ENCODE measurements at regions not wholly inside any gene's neighbourhood (a gene's known extent, or its start where the extent isn't known, plus 50 kb on each side); places are given as distances from the start of the nearest gene placed in this dataset.

- TF ChIP-seq TAF1 (IDR thresholded peaks at IDR 0.05; ENCODE audit: low read depth) (no peak), FOXM1 (IDR thresholded peaks at IDR 0.05; ENCODE audit: borderline replicate concordance, low read depth) (no peak), USF1 (IDR thresholded peaks at IDR 0.05) (no peak), ZBTB7A (IDR thresholded peaks at IDR 0.05; ENCODE audit: low read depth) (no peak), CEBPB (IDR thresholded peaks at IDR 0.05) (no peak), EGR1 (IDR thresholded peaks at IDR 0.05) (no peak), NFIC (IDR thresholded peaks at IDR 0.05) (no peak), YY1 (IDR thresholded peaks at IDR 0.05; ENCODE audit: low read depth) (no peak), MAX (IDR thresholded peaks at IDR 0.05) (no peak), REST (IDR thresholded peaks at IDR 0.05; ENCODE audit: low read depth) (no peak)
Observed at GRCh38 chr3:18782191-18782590, 357.1 kb upstream of the SATB1 start.

- TF ChIP-seq RAD21 (IDR thresholded peaks at IDR 0.05; ENCODE audit: low read depth) (no peak), YY1 (IDR thresholded peaks at IDR 0.05; ENCODE audit: low read depth) (no peak), CREB1 (IDR thresholded peaks at IDR 0.05; ENCODE audit: low read depth) (no peak), TCF12 (IDR thresholded peaks at IDR 0.05; ENCODE audit: low read depth) (no peak), NFIC (IDR thresholded peaks at IDR 0.05) (no peak), EP300 (IDR thresholded peaks at IDR 0.05; ENCODE audit: borderline replicate concordance) (no peak), CEBPB (IDR thresholded peaks at IDR 0.05) (no peak), FOXM1 (IDR thresholded peaks at IDR 0.05; ENCODE audit: borderline replicate concordance, low read depth) (no peak), USF1 (IDR thresholded peaks at IDR 0.05) (no peak), ZBTB7A (IDR thresholded peaks at IDR 0.05; ENCODE audit: low read depth) (no peak)
Observed at GRCh38 chr3:18780959-18781358, 355.8 kb upstream of the SATB1 start.

- TF ChIP-seq TEAD4 (IDR thresholded peaks at IDR 0.05) (no peak), EGR1 (IDR thresholded peaks at IDR 0.05) (no peak), RAD21 (IDR thresholded peaks at IDR 0.05; ENCODE audit: low read depth) (no peak), USF1 (IDR thresholded peaks at IDR 0.05) (no peak), MAX (IDR thresholded peaks at IDR 0.05) (no peak)
Observed at GRCh38 chr3:18779704-18780103, 354.6 kb upstream of the SATB1 start.

GRCh38 chr3:18778598-18778997 is 353.5 kb upstream of the SATB1 start:
- TF ChIP-seq USF1 (IDR thresholded peaks at IDR 0.05) = no peak
- TF ChIP-seq REST (IDR thresholded peaks at IDR 0.05; ENCODE audit: low read depth) = no peak
- no peak for TF ChIP-seq RAD21 (IDR thresholded peaks at IDR 0.05; ENCODE audit: low read depth)
- TF ChIP-seq TCF12 (IDR thresholded peaks at IDR 0.05; ENCODE audit: low read depth) = no peak
- TF ChIP-seq TAF1 (IDR thresholded peaks at IDR 0.05; ENCODE audit: low read depth) = no peak
- no peak for TF ChIP-seq FOXM1 (IDR thresholded peaks at IDR 0.05; ENCODE audit: borderline replicate concordance, low read depth)

- TF ChIP-seq REST (IDR thresholded peaks at IDR 0.05; ENCODE audit: low read depth) (no peak), ZBTB7A (IDR thresholded peaks at IDR 0.05; ENCODE audit: low read depth) (no peak), RAD21 (IDR thresholded peaks at IDR 0.05; ENCODE audit: low read depth) (no peak), CEBPB (IDR thresholded peaks at IDR 0.05) (no peak), FOXM1 (IDR thresholded peaks at IDR 0.05; ENCODE audit: borderline replicate concordance, low read depth) (no peak), YY1 (IDR thresholded peaks at IDR 0.05; ENCODE audit: low read depth) (no peak), TEAD4 (IDR thresholded peaks at IDR 0.05) (no peak), TAF1 (IDR thresholded peaks at IDR 0.05; ENCODE audit: low read depth) (no peak)
Observed at GRCh38 chr3:18778094-18778493, 353.0 kb upstream of the SATB1 start.

Measured in Ishikawa (cell line).